ENCODE measurements at regions not wholly inside any gene's neighbourhood (a gene's known extent, or its start where the extent isn't known, plus 50 kb on each side); places are given as distances from the start of the nearest gene placed in this dataset.

- no peak overlapping the region for H2AFZ ChIP-seq (ENCODE audit: low read length)
- H3K4me3 ChIP-seq (ENCODE audit: low read length), result no peak overlapping the region
- no peaks in the 10 kb centered on the region for H3K36me3 ChIP-seq (ENCODE audit: insufficient read depth, low read length)
- H4K20me1 ChIP-seq (ENCODE audit: insufficient read depth, low read depth, low read length), result no peaks in the 10 kb centered on the region
- no peaks in the 10 kb centered on the region for H3K4me1 ChIP-seq (ENCODE audit: low read length)
- no peaks in the 10 kb centered on the region for H3K9me2 ChIP-seq (replicated peaks; ENCODE audit: insufficient read depth, low read length)
- H3K27me3 ChIP-seq (ENCODE audit: low read length), result no peaks in the 10 kb centered on the region; the same call in 1 of the 2 replicates
- DNase-seq, result no peak
- H3K4me2 ChIP-seq (ENCODE audit: low read depth, low read length, poor library complexity, severe bottlenecking), result no peak overlapping the region
- no peaks in the 10 kb centered on the region for H3K9me3 ChIP-seq (ENCODE audit: low read length)
- H3K27ac ChIP-seq (ENCODE audit: low read length), result no peak overlapping the region
- no peak overlapping the region for H3K9ac ChIP-seq (ENCODE audit: low read length)
- H3K79me2 ChIP-seq (ENCODE audit: low read length), result no peaks in the 10 kb centered on the region
Measured at GRCh38 chr3:30986551-30986950, 92.1 kb upstream of the GADL1 start.

GRCh38 chr3:30988769-30989168 lies 94.3 kb upstream of the GADL1 start:
- Histone ChIP-seq H3K36me3 (ENCODE audit: insufficient read depth, low read length) (no peaks in the 10 kb centered on the region), H3K4me2 (ENCODE audit: low read depth, low read length, poor library complexity, severe bottlenecking) (no peak overlapping the region), H3K27ac (ENCODE audit: low read length) (no peak overlapping the region), H4K20me1 (ENCODE audit: insufficient read depth, low read depth, low read length) (no peaks in the 10 kb centered on the region), H2AFZ (ENCODE audit: low read length) (no peak overlapping the region), H3K4me1 (ENCODE audit: low read length) (no peaks in the 10 kb centered on the region), H3K9ac (ENCODE audit: low read length) (no peak overlapping the region), H3K27me3 (ENCODE audit: low read length) (no peaks in the 10 kb centered on the region; the same call in 1 of the 2 replicates), H3K79me2 (ENCODE audit: low read length) (no peaks in the 10 kb centered on the region), H3K9me2 (replicated peaks; ENCODE audit: insufficient read depth, low read length) (no peaks in the 10 kb centered on the region), H3K4me3 (ENCODE audit: low read length) (no peak overlapping the region), H3K9me3 (ENCODE audit: low read length) (no peaks in the 10 kb centered on the region)
- DNase-seq, result no peak

- Histone ChIP-seq H3K9me2 (replicated peaks; ENCODE audit: insufficient read depth, low read length) (no peaks in the 10 kb centered on the region), H3K4me3 (ENCODE audit: low read length) (no peak overlapping the region), H3K27me3 (ENCODE audit: low read length) (no peaks in the 10 kb centered on the region; the same call in 1 of the 2 replicates), H3K9me3 (ENCODE audit: low read length) (no peaks in the 10 kb centered on the region), H4K20me1 (ENCODE audit: insufficient read depth, low read depth, low read length) (no peaks in the 10 kb centered on the region), H3K4me2 (ENCODE audit: low read depth, low read length, poor library complexity, severe bottlenecking) (no peak overlapping the region), H2AFZ (ENCODE audit: low read length) (no peak overlapping the region), H3K79me2 (ENCODE audit: low read length) (no peaks in the 10 kb centered on the region), H3K4me1 (ENCODE audit: low read length) (no peaks in the 10 kb centered on the region), H3K36me3 (ENCODE audit: insufficient read depth, low read length) (no peaks in the 10 kb centered on the region), H3K9ac (ENCODE audit: low read length) (no peak overlapping the region), H3K27ac (ENCODE audit: low read length) (no peak overlapping the region)
- no peak for DNase-seq
Measured at GRCh38 chr3:30989276-30990030, 95.0 kb upstream of the GADL1 start.

DNA sequence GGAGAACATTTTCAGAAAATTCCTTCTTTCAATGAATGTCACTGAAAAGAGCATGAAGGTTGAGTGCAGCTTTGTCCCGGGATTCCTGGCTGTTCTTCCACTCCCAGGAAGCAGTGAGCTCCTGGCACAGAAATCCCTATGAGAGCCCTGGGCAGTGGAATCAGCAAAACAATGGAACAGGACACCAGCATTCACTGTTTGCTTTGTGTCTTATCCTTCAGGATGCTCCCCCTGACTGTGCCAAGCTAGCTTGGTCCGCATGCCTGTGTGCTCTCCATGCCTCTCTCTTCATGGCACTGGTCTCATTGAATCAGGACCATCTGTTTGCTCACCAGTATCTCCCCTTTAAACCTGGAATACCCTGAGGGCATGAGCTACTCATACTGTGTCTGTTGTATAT lies 102.0 kb upstream of the GADL1 start:
- DNase-seq, result no peak
- H3K79me2 ChIP-seq (ENCODE audit: low read length), result no peaks in the 10 kb centered on the region
- H3K27me3 ChIP-seq (ENCODE audit: low read length), result no peaks in the 10 kb centered on the region
- H3K4me1 ChIP-seq (ENCODE audit: low read length), result no peaks in the 10 kb centered on the region
- no peaks in the 10 kb centered on the region for H3K9me3 ChIP-seq (ENCODE audit: low read length)
- H3K9me2 ChIP-seq (replicated peaks; ENCODE audit: insufficient read depth, low read length), result no peaks in the 10 kb centered on the region
- H3K4me3 ChIP-seq (ENCODE audit: low read length), result no peak overlapping the region
- no peak overlapping the region for H3K27ac ChIP-seq (ENCODE audit: low read length)
- no peaks in the 10 kb centered on the region for H3K36me3 ChIP-seq (ENCODE audit: insufficient read depth, low read length)
- no peaks in the 10 kb centered on the region for H4K20me1 ChIP-seq (ENCODE audit: insufficient read depth, low read depth, low read length)
- no peak overlapping the region for H2AFZ ChIP-seq (ENCODE audit: low read length)
- H3K4me2 ChIP-seq (ENCODE audit: low read depth, low read length, poor library complexity, severe bottlenecking), result no peak overlapping the region
- no peak overlapping the region for H3K9ac ChIP-seq (ENCODE audit: low read length)

DNA sequence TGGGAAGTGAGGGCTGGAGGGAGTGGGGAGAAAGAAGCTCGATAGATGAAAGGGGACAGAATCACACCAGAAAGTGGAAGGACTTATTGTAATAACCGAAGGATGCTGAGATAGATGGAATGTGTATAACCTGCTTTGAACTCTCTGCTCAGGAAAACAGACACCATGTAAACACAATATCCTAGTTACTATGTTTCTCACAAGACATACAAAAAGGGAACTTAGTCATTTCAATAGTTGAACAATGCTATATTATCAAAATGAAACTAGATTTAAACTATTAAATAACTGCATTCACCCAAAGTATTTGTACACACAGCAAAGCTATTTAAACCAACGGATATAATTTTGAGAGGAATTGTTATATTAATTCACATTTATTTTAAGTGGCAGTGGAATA lies 108.3 kb upstream of the GADL1 start:
- H4K20me1 ChIP-seq (ENCODE audit: insufficient read depth, low read depth, low read length), result no peaks in the 10 kb centered on the region
- no peak overlapping the region for H3K4me2 ChIP-seq (ENCODE audit: low read depth, low read length, poor library complexity, severe bottlenecking)
- no peak overlapping the region for H3K9ac ChIP-seq (ENCODE audit: low read length)
- no peaks in the 10 kb centered on the region for H3K79me2 ChIP-seq (ENCODE audit: low read length)
- no peaks in the 10 kb centered on the region; the same call in 1 of the 2 replicates for H3K9me2 ChIP-seq (replicated peaks; ENCODE audit: insufficient read depth, low read length)
- H3K4me1 ChIP-seq (ENCODE audit: low read length), result no peaks in the 10 kb centered on the region
- no peaks in the 10 kb centered on the region for H3K9me3 ChIP-seq (ENCODE audit: low read length)
- H3K27me3 ChIP-seq (ENCODE audit: low read length), result no peaks in the 10 kb centered on the region; the same call in 1 of the 2 replicates
- no peak overlapping the region for H3K4me3 ChIP-seq (ENCODE audit: low read length)
- H3K36me3 ChIP-seq (ENCODE audit: insufficient read depth, low read length), result no peaks in the 10 kb centered on the region
- no peak overlapping the region for H3K27ac ChIP-seq (ENCODE audit: low read length)
- no peak overlapping the region for H2AFZ ChIP-seq (ENCODE audit: low read length)
- DNase-seq, result no peak

DNA sequence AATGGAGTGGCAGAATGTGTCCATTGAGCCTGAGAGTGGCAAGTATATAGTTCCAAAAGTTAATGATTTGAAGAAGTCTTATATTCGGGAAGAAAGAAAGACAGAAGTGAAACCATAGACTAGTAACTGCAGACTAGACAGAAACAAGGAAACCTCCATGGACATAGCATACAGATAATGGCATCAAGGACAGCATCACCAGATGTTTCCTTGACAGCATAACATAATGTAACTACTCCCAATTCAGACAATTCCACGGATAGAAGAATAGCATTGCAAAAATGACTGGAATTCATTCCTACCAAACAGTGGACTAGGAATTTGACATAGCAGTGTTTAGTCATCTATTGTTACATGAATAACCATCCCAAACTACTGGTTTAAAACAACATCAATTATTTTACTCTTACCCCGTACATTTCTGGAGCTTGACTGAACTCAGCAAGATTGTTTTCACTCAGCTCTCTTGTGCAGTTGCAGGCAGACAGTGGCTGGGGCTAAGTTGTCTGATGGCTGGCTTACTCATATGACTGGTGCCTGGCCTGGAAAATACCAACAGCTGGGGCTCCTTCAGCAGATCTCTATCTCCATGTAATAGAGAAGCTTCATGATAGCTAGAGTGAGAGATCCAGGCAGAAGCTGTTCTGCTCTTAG lies 109.7 kb upstream of the GADL1 start:
- no peaks in the 10 kb centered on the region; the same call in 1 of the 2 replicates for H3K9me2 ChIP-seq (replicated peaks; ENCODE audit: insufficient read depth, low read length)

GRCh38 chr3:31008994-31009393 lies 114.5 kb upstream of the GADL1 start:
- H3K4me3 ChIP-seq (ENCODE audit: low read length), result no peak overlapping the region
- no peaks in the 10 kb centered on the region for H3K9me3 ChIP-seq (ENCODE audit: low read length)
- no peaks in the 10 kb centered on the region; the same call in 1 of the 2 replicates for H3K9me2 ChIP-seq (replicated peaks; ENCODE audit: insufficient read depth, low read length)
- no peaks in the 10 kb centered on the region; the same call in 1 of the 2 replicates for H3K27me3 ChIP-seq (ENCODE audit: low read length)
- no peaks in the 10 kb centered on the region for H4K20me1 ChIP-seq (ENCODE audit: insufficient read depth, low read depth, low read length)
- no peak overlapping the region for H3K4me2 ChIP-seq (ENCODE audit: low read depth, low read length, poor library complexity, severe bottlenecking)
- no peaks in the 10 kb centered on the region for H3K4me1 ChIP-seq (ENCODE audit: low read length)
- H3K79me2 ChIP-seq (ENCODE audit: low read length), result no peaks in the 10 kb centered on the region
- no peak overlapping the region for H2AFZ ChIP-seq (ENCODE audit: low read length)
- DNase-seq, result no peak
- no peaks in the 10 kb centered on the region for H3K36me3 ChIP-seq (ENCODE audit: insufficient read depth, low read length)
- H3K27ac ChIP-seq (ENCODE audit: low read length), result no peak overlapping the region
- no peak overlapping the region for H3K9ac ChIP-seq (ENCODE audit: low read length)

More for the DNA sequence above, 109.7 kb upstream of the GADL1 start:
- Histone ChIP-seq H3K36me3 (ENCODE audit: insufficient read depth, low read length) (no peaks in the 10 kb centered on the region), H3K9ac (ENCODE audit: low read length) (no peak overlapping the region), H3K27ac (ENCODE audit: low read length) (no peak overlapping the region), H3K4me1 (ENCODE audit: low read length) (no peaks in the 10 kb centered on the region), H3K4me2 (ENCODE audit: low read depth, low read length, poor library complexity, severe bottlenecking) (no peak overlapping the region), H2AFZ (ENCODE audit: low read length) (no peak overlapping the region), H4K20me1 (ENCODE audit: insufficient read depth, low read depth, low read length) (no peaks in the 10 kb centered on the region), H3K27me3 (ENCODE audit: low read length) (no peaks in the 10 kb centered on the region; the same call in 1 of the 2 replicates), H3K9me3 (ENCODE audit: low read length) (no peaks in the 10 kb centered on the region), H3K4me3 (ENCODE audit: low read length) (no peak overlapping the region), H3K79me2 (ENCODE audit: low read length) (no peaks in the 10 kb centered on the region)
- DNase-seq, result no peak

- Histone ChIP-seq H3K27me3 (ENCODE audit: low read length) (no peaks in the 10 kb centered on the region; the same call in 1 of the 2 replicates), H3K27ac (ENCODE audit: low read length) (no peak overlapping the region), H4K20me1 (ENCODE audit: insufficient read depth, low read depth, low read length) (no peaks in the 10 kb centered on the region), H2AFZ (ENCODE audit: low read length) (no peak overlapping the region), H3K9me2 (replicated peaks; ENCODE audit: insufficient read depth, low read length) (no peaks in the 10 kb centered on the region; the same call in 1 of the 2 replicates), H3K79me2 (ENCODE audit: low read length) (no peaks in the 10 kb centered on the region), H3K4me1 (ENCODE audit: low read length) (no peaks in the 10 kb centered on the region), H3K4me3 (ENCODE audit: low read length) (no peak overlapping the region), H3K9ac (ENCODE audit: low read length) (no peak overlapping the region), H3K4me2 (ENCODE audit: low read depth, low read length, poor library complexity, severe bottlenecking) (no peak overlapping the region), H3K36me3 (ENCODE audit: insufficient read depth, low read length) (no peaks in the 10 kb centered on the region), H3K9me3 (ENCODE audit: low read length) (no peaks in the 10 kb centered on the region)
- DNase-seq, result no peak
Measured at GRCh38 chr3:31009881-31010280, 115.4 kb upstream of the GADL1 start.
